ENCODE measurements at regions not wholly inside any gene's neighbourhood (a gene's known extent, or its start where the extent isn't known, plus 50 kb on each side); places are given as distances from the start of the nearest gene placed in this dataset.

DNA sequence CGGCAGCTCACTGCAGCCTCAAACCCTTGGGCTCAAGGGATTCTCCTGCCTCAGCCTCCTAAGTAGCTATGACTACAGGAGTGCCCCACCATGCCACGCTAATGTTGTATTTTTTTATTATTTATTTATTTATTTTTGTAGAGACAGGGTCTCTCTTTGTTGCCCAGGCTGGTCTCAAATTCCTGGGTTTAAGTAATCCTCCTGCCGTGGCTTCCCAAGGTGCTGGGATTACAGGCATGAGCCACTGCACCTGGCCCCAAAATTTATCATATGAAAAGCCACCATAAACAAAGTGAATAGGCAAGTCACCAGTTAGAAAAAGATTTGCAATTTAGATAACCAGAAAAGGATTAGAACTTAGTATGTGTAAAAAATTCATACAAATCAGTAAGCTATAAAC lies 138.6 kb upstream of the NCK2 start:
- no peak for TF ChIP-seq POLR2A (IDR thresholded peaks at IDR 0.05; ENCODE audit: low read length)
- no peak for TF ChIP-seq GATA1 (IDR thresholded peaks at IDR 0.05; ENCODE audit: low read depth, low read length)

Measured in erythroblast (primary cell).